GM19463 (cell line): ENCODE measurements at regions not wholly inside any gene's neighbourhood (a gene's known extent, or its start where the extent isn't known, plus 50 kb on each side); places are given as distances from the start of the nearest gene placed in this dataset.

Experiments
- ATAC-seq: cut with Tn5 transposase; IDR thresholded peaks from one replicate; pipeline ENCODE4 v1.9.1; 2021; ENCODE audit warnings: mild to moderate bottlenecking, moderate library complexity; ENCODE audit not compliant: unreplicated experiment

DNA sequence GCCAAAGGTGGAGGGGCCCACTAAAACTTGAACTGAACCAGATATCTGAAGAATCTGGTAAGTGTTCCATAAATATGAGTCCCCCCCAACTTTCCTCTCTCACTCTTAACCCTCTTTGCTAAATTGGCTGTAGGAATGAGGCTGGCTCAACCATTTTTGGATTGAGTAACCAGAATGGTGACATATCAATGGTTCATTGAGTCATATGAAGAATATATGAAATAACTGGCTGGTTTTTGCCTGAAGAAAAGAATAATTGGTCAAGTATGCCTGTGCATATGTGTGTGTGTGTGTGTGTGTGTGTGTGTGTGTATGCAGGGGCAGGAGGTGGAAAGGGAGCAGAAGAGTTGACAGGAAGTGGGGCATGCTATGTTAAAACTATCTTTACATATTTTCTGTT, 472.9 kb upstream of the THBS1 start:
- ATAC-seq: no peak

DNA sequence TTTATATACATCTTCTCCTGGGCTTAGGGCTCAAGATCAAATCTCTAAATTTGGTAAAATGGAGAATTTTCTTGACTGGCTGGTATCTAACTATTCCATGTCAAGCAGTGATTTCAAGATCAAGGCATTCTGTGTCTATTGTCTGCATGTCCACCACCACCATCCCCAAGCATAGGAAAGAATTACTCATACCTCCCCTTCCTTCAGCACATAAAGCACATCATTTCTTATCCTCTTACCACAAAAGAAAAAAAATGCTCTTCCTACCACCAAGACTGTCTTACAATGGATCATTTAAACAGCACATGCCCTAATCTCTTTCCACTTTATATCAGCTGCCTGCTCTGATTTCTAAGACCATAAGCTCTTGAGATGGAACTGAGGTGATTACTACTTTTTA, 470.5 kb upstream of the THBS1 start:
- no peak for ATAC-seq

DNA sequence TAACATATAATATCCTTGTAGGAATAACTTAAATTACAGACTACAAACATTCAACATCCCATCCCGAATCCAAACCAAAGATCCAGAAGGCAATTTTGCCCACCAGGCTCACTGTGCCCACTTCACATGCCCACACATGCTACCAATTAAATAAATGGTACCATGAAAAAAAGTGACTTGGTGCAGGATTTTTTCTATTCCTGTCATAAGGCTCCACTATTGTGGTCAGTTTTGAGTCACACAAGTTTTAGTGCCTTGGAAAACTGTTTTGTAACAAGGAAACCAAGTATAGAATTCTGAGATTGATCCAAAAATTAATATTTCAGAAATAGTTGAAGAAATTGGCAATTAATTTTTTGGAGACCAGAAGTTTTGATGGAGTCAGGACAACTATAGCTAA, 470.1 kb upstream of the THBS1 start:
- ATAC-seq: no peak

DNA sequence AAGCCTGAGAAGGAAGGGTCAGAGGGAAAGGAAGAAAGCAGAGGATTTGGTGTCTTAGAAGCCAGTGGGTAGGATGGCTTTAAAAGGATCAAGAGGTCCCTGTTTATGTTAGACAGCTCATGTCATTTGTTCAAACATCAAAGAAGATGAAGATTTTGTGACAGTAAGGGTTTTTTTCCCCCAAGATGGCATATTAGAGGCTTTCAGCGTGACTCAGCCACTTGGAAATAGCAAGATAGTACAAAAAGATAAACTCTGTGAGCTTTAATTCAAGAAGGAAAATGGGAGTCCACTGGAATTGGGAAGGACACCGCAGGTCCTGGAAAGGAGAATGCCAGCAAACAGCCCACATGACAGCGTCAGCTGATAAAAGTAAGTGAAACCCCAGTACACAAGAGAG, 467.1 kb upstream of the THBS1 start:
- no peak for ATAC-seq

DNA sequence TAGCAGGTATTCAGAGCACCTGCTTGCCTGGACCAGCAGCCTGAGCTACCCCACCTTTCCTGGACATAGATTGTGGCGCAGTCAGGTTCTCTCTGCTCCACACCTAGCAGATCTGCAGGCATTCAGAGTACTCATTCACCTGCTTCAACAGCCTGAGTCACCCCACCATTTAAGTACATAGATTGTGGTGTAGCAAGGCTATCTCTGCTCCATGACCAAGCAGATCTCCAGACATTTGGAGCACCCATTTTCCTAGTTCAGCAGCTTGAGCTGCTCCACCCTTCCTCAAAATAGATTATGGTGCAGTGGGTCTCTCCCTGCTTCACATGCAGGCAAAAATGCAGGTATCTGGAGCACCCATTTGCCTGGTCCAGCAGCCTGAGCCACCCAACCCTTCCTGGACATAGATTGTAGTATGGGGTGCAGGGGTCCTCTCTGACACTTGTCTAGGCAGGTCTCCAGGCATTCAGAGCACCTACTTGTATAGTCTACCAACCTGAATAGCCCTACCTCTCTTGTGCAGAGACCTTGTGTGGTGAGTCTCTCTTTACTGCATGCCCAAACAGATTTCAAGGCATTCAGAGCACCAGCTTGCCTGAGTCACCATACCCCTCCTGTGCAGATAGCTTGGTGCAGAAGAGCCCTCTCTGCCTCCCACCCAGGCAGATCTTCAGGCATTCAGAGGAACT, 466.0 kb upstream of the THBS1 start:
- no peak for ATAC-seq

DNA sequence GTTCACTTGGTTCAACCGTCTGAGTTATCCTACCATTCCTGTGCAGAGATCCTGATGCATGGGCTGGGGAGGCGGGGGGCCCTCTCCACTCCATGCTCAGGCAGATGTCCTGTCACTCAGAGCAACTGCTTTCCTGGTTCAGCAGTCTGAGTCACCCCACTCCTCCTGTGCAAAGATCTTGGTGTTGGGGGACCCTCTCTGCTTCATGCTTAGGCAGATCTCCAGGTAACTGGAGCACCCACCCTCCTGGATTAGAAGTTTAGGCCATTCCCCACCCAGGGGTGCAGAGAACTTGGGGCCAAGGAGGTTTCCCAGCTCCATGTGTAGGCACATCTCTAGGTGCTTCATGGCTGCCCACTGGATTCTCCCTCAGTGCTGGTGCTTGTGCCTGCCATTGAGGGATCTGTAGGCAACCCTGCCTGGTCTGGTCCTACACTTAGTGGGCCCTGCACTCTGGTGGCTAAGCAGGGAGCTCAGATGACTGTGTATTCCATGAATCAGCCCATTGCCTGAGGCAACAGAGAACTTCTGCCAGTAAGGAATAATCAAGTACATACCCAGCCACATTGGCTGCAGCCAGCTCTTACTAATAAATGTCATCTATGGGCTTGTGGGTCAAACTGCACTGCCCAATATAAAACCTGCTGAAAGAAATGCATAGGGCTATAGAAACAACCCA, 465.4 kb upstream of the THBS1 start:
- no peak for ATAC-seq

DNA sequence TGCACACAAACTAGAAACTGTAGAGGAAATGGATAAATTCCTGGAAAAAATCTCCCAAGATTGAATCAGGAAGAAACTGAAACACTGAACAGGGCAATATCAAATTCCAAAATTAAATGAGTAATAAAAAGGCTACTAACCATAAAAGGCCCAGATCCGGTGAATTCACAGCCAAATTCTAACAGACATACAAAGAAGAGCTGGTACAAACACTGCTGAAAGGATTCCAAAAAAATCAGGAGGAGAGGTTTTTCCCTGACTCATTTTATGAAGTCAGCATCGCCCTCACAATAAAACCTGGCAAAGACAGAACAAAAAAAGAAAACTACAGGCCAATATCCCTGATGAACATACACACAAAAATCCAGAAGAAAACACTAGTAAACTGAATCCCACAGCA, 462.4 kb upstream of the THBS1 start:
- ATAC-seq: no peak

DNA sequence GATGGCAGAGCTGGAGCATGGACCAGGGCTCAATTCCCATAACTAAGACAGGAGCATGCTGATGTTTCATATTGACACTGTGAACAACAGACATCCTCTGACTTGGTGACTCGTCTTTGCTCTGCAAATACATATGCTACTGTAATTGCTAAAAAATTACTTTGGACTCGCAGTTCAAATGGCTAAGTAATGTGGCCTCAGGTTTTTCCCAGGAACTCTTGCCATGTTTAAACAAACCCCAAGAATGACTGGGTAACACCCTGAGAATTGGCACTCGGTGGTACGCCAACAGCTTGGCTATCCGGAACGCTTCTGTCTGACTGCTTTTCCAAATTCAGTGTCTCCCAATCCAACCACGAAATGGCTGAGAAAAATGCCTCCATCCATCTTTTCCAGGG, 456.7 kb upstream of the THBS1 start:
- ATAC-seq: no peak

DNA sequence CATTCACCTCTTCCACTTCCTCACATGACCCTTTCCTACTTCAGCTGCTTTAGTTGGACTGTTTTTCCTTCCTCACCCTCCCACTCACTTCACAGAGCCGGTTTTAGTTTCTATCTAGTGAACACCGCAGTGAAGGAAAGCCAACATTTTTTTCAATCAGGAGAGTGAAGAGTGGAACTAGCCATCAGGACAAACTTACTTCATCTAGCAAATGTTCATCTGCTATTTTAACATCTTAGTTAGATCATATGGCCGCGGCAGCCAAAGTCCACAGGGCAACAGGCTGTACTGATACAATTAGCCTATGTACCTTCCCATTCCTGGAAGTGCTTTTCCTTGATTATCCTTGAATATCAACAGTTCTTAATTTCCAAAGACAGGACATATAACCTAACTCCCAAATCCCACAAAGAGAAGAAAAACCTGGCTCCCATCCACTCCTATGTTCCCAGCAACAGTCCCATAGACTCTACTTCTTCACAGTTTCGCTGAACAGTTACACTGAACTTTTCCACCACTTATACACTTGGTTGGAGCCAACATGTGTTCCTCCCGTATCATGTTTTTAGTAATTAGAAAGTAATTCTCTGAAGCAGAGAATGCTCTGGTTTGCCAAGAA, 456.2 kb upstream of the THBS1 start:
- no peak for ATAC-seq

DNA sequence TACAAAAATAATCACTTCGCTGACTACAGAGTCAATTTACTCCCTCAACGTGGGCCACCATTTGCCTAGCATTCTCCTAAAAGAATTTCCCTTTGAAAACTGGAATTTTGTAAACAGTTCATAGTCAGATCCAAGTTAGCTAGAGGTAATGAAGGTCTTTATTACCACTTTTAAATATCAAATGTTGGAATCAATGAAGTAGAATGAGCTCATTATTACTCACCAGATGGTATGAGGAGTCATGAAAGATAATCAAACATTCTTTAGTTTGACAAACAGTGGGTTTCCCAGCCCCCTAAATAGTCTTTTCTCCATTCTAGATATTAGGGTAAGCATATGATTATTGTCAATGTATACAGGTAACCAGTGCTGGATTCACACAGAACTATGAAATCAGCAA, 455.7 kb upstream of the THBS1 start:
- ATAC-seq: no peak

DNA sequence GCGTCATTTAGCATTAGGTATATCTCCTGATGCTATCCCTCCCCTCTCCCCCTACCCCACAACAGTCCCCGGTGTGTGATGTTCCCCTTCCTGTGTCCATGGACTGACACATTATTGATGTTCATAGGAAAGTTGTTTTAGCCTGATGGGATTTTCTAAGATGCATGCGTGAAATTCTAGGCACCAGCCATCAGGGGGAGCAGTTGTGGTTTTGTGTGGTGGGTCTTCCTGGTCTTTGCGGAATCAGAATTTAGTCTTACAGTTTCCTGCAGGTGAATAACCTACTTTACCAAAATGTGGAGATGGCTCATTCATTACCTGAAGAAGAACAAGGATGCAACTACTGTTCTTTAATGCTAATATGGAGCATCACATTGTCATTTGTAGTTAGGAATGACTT, 455.0 kb upstream of the THBS1 start:
- ATAC-seq: no peak

DNA sequence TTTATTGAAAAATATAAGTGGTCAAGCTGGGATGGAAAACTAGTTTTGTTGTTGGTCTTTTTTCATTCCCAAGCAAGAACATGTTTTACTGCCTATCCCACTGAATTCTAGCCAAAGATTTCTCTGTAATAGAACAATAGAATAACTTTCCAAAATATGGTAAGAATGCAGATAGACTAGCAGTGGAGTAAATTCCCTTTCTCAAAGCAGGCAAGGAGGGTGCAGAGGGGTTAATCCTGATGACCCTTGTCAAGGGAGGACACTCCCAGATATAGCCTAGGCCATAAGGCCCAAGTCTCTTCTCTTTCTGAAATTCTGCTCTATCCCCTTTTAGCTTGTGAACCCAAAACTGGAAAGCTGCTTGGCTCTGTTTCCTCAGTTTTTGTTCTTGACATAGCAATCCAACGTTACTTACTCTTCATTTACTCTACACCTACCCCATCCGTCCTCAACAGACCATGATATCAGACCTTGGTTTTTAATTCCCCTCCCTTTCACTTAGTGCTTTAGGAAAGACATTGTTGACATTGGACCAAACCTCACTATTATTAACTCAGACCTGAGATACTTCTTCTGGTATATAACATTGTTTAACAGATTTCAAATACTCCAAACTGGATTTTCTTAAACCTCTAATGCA, 453.6 kb upstream of the THBS1 start:
- no peak for ATAC-seq

DNA sequence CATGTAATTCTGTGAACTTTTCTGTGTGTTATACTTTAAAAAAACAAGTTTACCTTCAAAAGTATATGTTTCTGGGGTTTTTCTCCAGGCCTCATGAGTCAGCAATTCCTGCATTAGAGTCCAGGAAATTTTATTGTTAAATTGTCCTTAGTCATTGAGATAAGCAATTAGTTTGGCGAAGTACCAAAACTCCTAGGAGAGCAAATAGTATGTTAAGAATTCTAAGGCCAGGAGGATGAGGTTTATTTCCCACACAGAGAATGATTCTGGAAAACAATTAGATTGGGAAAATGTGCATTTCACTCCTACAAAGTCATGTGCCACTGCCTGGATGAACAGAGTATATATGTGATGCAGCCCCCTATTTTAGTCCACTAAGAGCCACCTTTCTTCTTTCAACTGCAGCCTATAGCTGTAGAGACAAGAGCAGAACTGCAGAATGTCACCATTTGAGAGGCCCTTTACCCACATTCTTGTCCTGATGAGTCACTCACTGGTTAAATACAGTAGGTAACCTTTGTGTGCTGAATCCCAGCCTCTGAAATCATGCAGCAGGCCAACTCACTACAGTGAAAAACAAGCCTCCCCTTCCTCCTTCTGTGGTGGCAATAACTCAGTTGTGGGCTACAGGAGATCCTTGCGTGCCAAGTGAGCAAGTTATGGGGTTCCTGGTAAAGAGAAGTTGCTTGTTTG, 452.8 kb upstream of the THBS1 start:
- no peak for ATAC-seq

DNA sequence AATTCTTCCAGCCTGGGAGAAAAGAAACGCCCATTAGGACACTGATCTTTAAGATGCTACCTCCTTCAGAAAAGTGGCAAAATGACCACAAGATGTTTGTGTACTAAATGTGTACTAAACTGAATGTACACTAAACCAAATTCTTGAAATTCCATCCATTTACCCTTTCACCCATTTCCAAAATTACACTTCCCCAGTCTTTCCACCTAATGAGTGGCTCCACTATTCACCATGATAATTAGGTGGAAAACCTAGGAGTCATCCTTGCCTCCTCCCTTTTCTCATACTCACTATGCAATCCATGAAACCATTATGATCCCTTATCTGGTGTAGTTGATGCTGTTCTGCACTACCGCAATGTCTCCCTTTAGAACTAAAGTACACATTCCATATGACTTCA, 452.1 kb upstream of the THBS1 start:
- ATAC-seq: no peak

DNA sequence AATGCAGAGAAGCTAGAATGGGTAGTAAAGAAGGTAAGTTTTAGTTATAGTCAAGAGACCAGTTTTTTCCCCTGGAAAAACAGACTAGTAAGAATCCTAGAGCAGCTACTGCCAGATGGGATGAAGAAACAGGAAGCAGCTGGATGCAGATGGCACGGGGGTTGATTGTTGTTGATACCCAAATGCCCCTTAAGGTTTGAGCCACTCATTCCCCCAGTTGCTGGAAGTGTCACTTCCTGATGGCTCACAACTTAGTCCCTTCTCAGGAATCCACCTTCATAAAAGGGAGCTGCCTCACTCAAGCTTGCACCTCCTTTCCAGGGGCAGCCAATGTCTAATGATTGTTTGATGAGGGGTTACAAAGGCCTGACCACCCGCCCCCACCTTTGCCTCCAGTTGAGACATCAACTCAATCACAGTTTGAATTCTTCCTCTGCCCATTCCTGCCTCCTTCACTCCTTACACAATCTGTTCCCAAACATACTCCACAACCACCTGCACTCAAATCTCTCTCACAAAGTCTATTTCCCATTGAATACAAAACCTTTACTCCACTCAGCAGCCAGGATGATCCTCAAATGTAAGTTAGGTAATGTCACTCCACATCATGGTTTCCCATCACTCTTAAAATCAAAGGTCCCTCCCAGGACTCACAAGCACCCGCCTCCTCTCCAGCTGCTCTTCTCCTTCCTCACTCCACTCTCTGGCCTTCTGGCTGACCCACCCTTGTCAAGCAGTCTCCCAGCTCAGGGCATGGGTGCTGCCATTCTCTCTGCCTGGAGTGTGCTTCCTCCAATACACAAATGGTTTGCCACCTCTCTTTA, 450.1 kb upstream of the THBS1 start:
- ATAC-seq: no peak

DNA sequence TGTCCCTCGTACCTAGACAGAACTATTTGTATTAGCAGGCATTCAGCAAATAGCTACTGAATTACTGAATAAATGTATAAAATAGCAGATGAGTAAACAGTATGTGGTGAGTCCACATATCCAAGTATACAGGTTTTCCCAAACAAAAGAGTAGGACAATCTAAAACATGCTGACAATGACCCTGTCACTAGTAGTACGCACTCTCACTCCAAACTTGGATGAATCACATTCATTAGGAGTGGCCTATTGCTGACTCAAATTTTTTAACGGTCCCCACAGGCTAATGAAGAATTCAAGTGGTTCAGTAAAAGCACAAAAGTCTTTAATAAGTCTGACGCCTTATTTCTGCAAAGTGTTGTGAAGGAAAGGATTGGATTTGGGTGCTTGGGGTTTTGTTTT, 449.3 kb upstream of the THBS1 start:
- ATAC-seq: no peak

DNA sequence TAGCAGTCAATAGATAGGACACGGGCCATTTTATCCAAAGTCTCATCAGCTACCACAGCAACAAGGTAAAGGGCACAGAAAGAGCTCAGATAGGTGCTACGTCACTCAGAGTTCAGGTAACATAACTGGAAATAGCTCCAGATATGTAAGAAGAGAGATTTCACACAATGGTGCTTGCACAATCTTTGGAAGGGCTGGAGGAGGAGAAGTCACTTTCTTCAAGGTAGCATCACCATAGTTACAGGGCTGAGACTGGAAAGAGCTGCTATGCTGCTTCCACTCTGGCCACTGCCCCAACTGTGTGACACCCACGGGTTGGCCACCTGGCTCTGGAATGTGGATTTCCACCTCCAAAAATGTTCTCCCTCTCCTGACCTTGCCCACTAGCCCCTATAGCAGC, 448.8 kb upstream of the THBS1 start:
- no peak for ATAC-seq

DNA sequence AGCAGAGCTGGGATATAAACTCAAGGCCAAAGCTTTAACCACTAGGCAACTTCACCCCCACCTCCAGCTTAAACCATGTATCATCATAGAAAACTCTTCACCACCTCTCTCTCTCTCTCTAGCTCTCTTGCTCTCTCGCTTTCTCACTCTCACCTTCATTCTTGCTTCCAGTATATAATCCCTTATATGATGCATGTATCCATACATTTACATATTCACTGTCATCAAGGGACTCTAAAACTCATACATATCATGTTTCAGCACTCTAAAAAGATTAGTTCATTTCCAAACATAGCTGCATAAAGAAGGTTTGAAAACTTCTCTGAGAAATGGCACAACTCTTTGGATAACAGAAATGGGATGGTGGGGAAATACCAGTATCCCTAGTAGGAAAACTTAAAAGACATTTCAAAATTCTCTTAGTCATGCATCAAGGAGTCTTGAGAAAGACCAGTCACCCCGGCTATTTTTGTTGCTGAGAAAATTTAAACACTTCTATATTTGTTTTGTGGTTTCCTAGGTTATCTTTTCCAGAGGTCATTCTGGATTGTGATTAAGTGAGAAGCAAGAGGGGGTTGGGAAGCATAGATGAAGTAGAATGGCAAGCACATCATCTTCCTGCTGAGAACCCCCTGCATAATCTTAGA, 447.8 kb upstream of the THBS1 start:
- ATAC-seq: no peak

DNA sequence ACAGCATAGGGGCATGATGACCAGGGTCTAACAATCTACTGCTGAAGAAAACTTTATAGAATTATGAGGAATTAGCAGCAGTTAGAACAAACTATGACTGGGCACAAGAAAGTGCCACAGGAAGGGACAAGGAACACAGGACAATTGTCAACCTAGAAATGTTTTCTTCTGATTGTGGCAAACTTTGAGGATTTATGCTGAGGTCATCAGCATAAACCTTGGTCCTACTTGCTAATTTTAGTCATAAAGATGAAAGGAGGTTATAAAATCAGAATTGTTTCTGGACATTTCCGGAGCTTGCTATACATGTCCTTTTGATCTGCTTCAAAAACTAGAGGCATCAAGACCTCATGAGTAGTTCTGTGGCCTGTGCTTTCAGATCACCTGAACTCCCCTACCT, 446.6 kb upstream of the THBS1 start:
- ATAC-seq: no peak

DNA sequence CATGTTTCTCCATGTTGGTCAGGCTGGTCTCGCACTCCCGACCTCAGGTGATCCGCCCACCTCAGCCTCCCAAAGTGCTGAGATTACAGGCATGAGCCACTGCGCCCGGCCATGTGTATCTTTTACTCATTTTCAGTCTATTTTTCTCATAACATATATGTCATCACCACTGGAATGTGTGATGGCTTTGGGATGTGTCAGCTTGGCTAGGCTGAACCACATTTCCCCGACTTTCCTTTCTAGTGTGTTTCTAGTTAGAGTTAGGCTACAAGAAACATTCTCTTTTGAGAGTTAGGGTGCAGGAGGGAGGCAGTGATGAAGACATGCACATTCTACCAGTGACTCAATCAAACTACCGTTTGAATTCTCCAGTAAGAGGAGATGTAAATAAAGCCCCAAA, 444.9 kb upstream of the THBS1 start:
- ATAC-seq: no peak
